ENCODE measurements at regions not wholly inside any gene's neighbourhood (a gene's known extent, or its start where the extent isn't known, plus 50 kb on each side); places are given as distances from the start of the nearest gene placed in this dataset.

DNA sequence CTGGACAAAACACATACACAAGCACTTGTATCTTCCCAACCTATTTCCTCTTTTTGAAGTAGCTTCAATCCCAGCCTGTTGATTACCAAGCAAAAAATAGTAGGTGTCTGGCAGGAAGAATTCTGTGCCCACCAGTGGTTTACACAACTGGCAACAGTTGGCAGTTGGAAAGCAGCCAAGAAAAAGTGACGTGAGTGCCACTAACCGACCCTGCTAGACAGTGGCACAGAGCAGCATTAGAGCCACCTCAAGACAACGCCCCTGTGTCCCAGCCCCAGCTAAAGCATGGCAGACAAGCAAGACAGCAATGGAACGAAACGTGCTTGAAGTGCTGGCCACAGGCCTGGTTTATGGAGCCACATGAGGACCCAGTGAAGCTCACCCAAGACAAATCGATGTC, 379.6 kb downstream of the FBXO15 start:
- H3K79me2 ChIP-seq (ENCODE audit: insufficient read depth, low read length), result no peaks in the 10 kb centered on the region
- H3K4me1 ChIP-seq (ENCODE audit: insufficient read depth, low read length, poor library complexity, severe bottlenecking), result peaks cover 59% of the 10 kb centered on the region
- TF ChIP-seq, protein P1, sequence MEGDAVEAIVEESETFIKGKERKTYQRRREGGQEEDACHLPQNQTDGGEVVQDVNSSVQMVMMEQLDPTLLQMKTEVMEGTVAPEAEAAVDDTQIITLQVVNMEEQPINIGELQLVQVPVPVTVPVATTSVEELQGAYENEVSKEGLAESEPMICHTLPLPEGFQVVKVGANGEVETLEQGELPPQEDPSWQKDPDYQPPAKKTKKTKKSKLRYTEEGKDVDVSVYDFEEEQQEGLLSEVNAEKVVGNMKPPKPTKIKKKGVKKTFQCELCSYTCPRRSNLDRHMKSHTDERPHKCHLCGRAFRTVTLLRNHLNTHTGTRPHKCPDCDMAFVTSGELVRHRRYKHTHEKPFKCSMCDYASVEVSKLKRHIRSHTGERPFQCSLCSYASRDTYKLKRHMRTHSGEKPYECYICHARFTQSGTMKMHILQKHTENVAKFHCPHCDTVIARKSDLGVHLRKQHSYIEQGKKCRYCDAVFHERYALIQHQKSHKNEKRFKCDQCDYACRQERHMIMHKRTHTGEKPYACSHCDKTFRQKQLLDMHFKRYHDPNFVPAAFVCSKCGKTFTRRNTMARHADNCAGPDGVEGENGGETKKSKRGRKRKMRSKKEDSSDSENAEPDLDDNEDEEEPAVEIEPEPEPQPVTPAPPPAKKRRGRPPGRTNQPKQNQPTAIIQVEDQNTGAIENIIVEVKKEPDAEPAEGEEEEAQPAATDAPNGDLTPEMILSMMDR (conservative IDR thresholded peaks at IDR 0.05; ENCODE audit: low read length), result no peak
- no peak for TF ChIP-seq EZH2phosphoT487 (IDR thresholded peaks at IDR 0.05; ENCODE audit: borderline replicate concordance)
- no peaks in the 10 kb centered on the region; the same call in 1 of the 2 replicates for H3F3A ChIP-seq (ENCODE audit: low read depth)
- H4K20me1 ChIP-seq (ENCODE audit: insufficient read depth, low read length, poor library complexity, severe bottlenecking), result no peaks in the 10 kb centered on the region
- no peaks in the 10 kb centered on the region for H3K36me3 ChIP-seq (ENCODE audit: insufficient read depth, low read length)
- no peaks in the 10 kb centered on the region for H3K9me2 ChIP-seq (replicated peaks; ENCODE audit: low read depth, low read length)
- peak overlapping the region; percentile 55 for H3K4me3 ChIP-seq (ENCODE audit: low read length, poor library complexity, severe bottlenecking)
- peak overlapping the region; percentile 66 for H3K4me2 ChIP-seq (ENCODE audit: low read depth, low read length, poor library complexity, severe bottlenecking)
- no peaks in the 10 kb centered on the region for H3K27me3 ChIP-seq (ENCODE audit: insufficient read depth, low read length, poor library complexity, severe bottlenecking)
- H2AFZ ChIP-seq (ENCODE audit: low read length), result no peak overlapping the region
- no peaks in the 10 kb centered on the region for H3K9me3 ChIP-seq (ENCODE audit: insufficient read depth, low read depth, low read length)
- peak overlapping the region; percentile 75 for H3K9ac ChIP-seq (ENCODE audit: low read depth, low read length, poor library complexity, severe bottlenecking)

DNA sequence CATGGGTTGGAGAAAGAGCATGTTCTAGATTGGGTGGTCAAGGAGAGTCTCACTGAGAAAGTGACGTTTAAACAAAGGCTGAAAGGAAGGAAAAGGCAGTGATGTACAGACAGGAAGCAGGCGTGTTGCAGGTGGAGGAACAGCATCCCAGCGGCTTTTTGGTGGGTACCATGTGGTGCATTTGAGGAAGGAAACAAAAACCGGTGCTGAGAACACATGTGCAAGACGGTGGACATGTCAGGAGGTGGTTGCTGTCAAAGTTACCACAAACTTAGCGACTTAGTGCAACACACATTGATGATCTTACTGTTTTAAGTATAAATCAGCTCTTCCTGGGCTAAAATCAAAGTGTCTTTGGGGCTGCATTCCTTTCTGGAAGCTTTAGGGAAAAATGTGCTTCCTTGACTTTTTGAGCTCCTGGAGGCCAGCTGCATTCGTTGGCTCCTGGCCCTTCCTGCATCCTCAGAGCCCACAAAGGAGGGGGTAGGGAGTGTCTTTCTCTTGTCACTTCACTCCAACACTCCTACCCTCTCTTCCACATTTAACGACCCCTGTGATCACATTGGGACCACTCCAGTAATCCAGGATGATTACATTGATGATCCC, 380.6 kb downstream of the FBXO15 start:
- Histone ChIP-seq H2AFZ (ENCODE audit: low read length) (no peak overlapping the region), H3K27me3 (ENCODE audit: insufficient read depth, low read length, poor library complexity, severe bottlenecking) (no peaks in the 10 kb centered on the region), H3K4me3 (ENCODE audit: low read length, poor library complexity, severe bottlenecking) (peak overlapping the region; percentile 55), H4K20me1 (ENCODE audit: insufficient read depth, low read length, poor library complexity, severe bottlenecking) (no peaks in the 10 kb centered on the region), H3K9me3 (ENCODE audit: insufficient read depth, low read depth, low read length) (no peaks in the 10 kb centered on the region), H3F3A (ENCODE audit: low read depth) (no peaks in the 10 kb centered on the region; the same call in 1 of the 2 replicates), H3K4me2 (ENCODE audit: low read depth, low read length, poor library complexity, severe bottlenecking) (peak overlapping the region; percentile 66), H3K9ac (ENCODE audit: low read depth, low read length, poor library complexity, severe bottlenecking) (peak overlapping the region; percentile 75), H3K4me1 (ENCODE audit: insufficient read depth, low read length, poor library complexity, severe bottlenecking) (peaks cover 55% of the 10 kb centered on the region), H3K36me3 (ENCODE audit: insufficient read depth, low read length) (no peaks in the 10 kb centered on the region), H3K79me2 (ENCODE audit: insufficient read depth, low read length) (no peaks in the 10 kb centered on the region), H3K9me2 (replicated peaks; ENCODE audit: low read depth, low read length) (no peaks in the 10 kb centered on the region)
- TF ChIP-seq, protein P1 (conservative IDR thresholded peaks at IDR 0.05; ENCODE audit: low read length), result no peak
- no peak for TF ChIP-seq EZH2phosphoT487 (IDR thresholded peaks at IDR 0.05; ENCODE audit: borderline replicate concordance)

DNA sequence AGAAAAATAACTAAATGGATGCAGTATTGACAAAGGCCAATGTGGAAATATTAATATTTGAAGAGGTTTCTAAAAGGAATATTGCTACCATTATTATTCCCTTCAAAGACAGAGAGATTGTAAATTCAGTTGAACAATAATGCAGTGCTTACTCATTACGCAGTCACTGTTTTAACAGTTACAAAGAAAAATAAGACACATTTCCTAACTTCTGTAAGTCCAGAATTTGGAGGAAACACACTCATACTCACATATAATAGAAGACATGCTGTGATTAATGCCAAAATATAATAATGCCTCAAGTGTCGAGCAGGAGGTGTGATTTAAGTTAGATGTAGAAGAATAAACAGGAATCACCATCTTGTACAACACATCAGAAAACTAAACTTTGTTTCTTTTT, 389.2 kb downstream of the FBXO15 start:
- H3K9me3 ChIP-seq (ENCODE audit: insufficient read depth, low read depth, low read length), result no peaks in the 10 kb centered on the region
- no peak overlapping the region for H3K4me2 ChIP-seq (ENCODE audit: low read depth, low read length, poor library complexity, severe bottlenecking)
- no peaks in the 10 kb centered on the region for H3K79me2 ChIP-seq (ENCODE audit: insufficient read depth, low read length)
- no peak overlapping the region for H3K9ac ChIP-seq (ENCODE audit: low read depth, low read length, poor library complexity, severe bottlenecking)
- no peaks in the 10 kb centered on the region for H3K9me2 ChIP-seq (replicated peaks; ENCODE audit: low read depth, low read length)
- no peaks in the 10 kb centered on the region for H4K20me1 ChIP-seq (ENCODE audit: insufficient read depth, low read length, poor library complexity, severe bottlenecking)
- H3K4me3 ChIP-seq (ENCODE audit: low read length, poor library complexity, severe bottlenecking), result no peak overlapping the region
- H2AFZ ChIP-seq (ENCODE audit: low read length), result no peak overlapping the region
- H3F3A ChIP-seq (ENCODE audit: low read depth), result no peaks in the 10 kb centered on the region
- TF ChIP-seq EZH2phosphoT487 (IDR thresholded peaks at IDR 0.05; ENCODE audit: borderline replicate concordance), result no peak
- TF ChIP-seq, protein P1 (conservative IDR thresholded peaks at IDR 0.05; ENCODE audit: low read length), result no peak
- H3K4me1 ChIP-seq (ENCODE audit: insufficient read depth, low read length, poor library complexity, severe bottlenecking), result peaks cover 18% of the 10 kb centered on the region
- H3K27me3 ChIP-seq (ENCODE audit: insufficient read depth, low read length, poor library complexity, severe bottlenecking), result no peaks in the 10 kb centered on the region
- no peaks in the 10 kb centered on the region for H3K36me3 ChIP-seq (ENCODE audit: insufficient read depth, low read length)

All from Loucy (cell line).